ENCODE measurements at regions not wholly inside any gene's neighbourhood (a gene's known extent, or its start where the extent isn't known, plus 50 kb on each side); places are given as distances from the start of the nearest gene placed in this dataset.
"Not testable (repeated sequence)": the region's sequence is repeated elsewhere in the genome, so short reads cannot be mapped to it uniquely, and the experiment has no call there.

- intact Hi-C loops (cut with micrococcal nuclease): no loop called here
Measured at GRCh38 chr2:236917164-236917563, 168.5 kb upstream of the COPS8 start.

DNA sequence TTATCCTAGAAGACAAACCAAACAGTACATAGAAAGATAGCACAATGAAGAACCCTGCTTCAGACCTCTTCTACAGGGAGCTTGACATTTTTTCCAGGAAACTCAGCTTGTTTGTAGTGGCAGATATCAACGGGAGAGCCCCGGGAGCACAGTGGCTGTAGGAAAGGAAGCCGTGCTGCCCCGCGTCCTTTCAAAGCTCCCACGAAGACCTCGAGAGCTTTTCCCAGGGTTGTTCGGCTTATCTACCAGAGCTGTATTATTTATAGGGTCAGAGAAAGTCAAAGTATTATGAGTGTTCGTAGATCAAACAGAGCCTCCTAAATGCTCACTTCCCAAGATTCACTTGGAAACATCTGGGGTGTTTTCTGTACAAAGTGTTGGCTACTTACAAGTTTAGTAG, 167.1 kb upstream of the COPS8 start:
- intact Hi-C loops (cut with micrococcal nuclease): no loop called here

GRCh38 chr2:236919209-236919608, 166.5 kb upstream of the COPS8 start:
- intact Hi-C loops (cut with micrococcal nuclease): no loop called here

DNA sequence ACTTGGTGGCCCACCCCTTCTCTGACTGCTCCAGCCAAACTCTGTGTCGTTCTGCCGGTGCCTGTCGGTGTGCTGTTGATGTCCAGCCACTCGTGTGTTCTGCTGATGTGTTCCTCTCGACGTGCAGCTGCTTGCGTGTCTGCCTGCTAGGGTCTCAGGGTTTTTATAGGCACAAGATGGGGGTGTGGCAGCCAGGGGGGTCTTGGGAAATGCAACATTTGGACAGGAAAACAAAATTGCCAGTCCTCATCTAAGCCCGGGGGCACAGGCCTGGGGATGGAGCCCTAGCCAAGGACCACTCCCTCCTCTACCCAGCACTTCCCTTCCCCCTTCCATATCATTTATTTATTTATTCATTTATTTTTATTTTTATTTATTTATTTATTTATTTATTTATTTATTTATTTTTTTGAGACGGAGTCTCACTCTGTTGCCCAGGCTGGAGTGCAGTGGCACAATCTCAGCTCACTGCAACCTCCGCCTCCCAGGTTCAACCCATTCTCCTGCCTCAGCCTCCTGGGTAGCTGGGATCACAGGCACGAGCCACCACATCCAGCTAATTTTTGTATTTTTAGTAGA, 165.8 kb upstream of the COPS8 start:
- intact Hi-C loops (cut with micrococcal nuclease): not testable (repeated sequence)

GRCh38 chr2:236922061-236922460, 163.6 kb upstream of the COPS8 start:
- intact Hi-C loops (cut with micrococcal nuclease): no loop called here

GRCh38 chr2:236928380-236929037, 157.2 kb upstream of the COPS8 start:
- intact Hi-C loops (cut with micrococcal nuclease): no loop called here

- intact Hi-C loops (cut with micrococcal nuclease): no loop called here
Measured at GRCh38 chr2:236932831-236933361, 152.8 kb upstream of the COPS8 start.

- intact Hi-C loops (cut with micrococcal nuclease): no loop called here
Measured at GRCh38 chr2:236934166-236934565, 151.5 kb upstream of the COPS8 start.

DNA sequence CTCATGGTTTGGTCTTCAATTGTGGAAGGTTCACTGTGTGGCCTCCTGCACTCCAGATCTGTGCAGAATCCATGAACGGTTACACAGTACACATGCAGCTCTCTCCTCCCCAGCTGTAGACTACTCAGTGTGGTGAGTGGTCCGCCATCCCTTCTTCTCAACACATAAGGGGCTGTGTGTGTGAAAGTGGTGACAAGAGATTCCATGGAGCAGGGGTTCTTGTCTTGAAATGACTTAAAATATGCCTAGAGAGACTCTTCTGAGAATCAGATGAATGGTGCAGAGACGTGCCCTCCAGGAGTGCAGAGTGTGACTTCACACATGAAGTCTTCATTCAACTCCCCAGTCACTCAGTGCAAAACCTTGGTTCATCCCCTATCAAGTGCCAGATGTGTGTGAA, 151.0 kb upstream of the COPS8 start:
- intact Hi-C loops (cut with micrococcal nuclease): no loop called here

- intact Hi-C loops (cut with micrococcal nuclease): no loop called here
Measured at GRCh38 chr2:236935083-236935482, 150.6 kb upstream of the COPS8 start.

- intact Hi-C loops (cut with micrococcal nuclease): no loop called here
Measured at GRCh38 chr2:236935631-236936445, 149.9 kb upstream of the COPS8 start.

DNA sequence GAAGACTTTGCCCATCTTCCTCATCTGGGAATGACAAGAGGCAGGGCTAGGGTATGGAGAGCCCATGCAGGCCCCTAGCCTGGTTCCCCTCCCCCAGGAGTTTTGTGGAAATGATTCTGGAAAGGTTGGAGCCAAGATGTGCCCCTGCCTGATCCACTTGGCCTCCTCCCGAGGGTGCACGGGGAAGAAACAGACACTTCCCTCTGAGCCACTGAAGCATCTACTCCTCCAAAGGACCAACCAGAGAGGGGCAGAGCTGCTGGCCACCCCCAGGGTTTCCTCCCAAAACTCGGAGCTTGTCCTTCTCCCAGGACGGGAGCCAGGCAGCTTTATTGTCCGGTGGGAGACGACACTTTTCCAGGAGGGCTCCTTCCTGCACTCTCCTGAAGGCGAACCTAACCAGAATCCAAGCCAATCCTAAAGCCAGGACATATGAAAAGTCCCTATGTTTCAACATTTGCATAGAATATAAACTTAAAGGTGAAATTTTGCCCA, 149.2 kb upstream of the COPS8 start:
- intact Hi-C loops (cut with micrococcal nuclease): no loop called here

DNA sequence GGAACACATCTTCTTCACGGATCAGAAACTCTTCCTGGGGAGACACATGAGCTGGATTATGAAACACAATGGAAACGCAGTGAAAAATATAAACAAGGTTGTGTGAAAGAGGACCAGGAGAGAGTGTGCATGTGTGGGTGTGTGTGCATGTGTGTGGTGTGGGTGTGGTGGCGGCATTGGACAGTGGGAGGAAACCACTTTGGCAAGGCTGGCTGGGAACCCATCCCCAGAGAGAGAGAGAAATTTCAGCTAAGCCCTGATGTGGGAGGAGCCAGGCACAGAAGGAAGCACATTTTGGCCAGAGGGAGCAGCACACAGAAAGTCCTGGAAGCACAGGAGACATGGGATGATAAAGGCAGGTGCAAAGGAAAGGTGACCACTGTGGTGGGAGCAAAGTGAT, 147.6 kb upstream of the COPS8 start:
- intact Hi-C loops (cut with micrococcal nuclease): no loop called here

GRCh38 chr2:236939271-236939670, 146.4 kb upstream of the COPS8 start:
- intact Hi-C loops (cut with micrococcal nuclease): no loop called here

DNA sequence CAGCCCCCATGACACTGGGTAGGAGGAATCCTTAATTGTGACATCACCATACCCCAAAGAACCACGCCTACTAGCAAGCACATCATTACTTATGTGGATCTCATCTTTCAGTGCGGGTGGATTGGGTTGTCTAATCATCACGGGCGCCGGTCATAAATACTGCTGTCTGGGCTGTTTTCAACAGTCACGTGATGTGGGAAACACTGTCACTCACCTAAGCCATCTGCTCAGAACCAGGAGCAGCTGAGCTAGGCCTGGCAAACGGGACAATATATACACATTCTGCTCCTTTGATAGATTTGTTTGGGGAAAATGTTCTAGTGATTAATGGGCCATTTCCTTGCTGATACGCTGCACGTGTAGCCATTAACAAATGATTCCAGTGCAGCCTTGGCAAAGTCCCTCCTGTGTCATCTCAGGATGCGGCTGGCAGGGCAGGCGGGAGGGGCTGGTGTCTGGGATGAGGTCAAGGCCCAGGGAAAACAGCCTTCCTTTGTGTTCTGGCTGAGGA, 145.9 kb upstream of the COPS8 start:
- intact Hi-C loops (cut with micrococcal nuclease): no loop called here

GRCh38 chr2:236940497-236940896, 145.2 kb upstream of the COPS8 start:
- intact Hi-C loops (cut with micrococcal nuclease): no loop called here

DNA sequence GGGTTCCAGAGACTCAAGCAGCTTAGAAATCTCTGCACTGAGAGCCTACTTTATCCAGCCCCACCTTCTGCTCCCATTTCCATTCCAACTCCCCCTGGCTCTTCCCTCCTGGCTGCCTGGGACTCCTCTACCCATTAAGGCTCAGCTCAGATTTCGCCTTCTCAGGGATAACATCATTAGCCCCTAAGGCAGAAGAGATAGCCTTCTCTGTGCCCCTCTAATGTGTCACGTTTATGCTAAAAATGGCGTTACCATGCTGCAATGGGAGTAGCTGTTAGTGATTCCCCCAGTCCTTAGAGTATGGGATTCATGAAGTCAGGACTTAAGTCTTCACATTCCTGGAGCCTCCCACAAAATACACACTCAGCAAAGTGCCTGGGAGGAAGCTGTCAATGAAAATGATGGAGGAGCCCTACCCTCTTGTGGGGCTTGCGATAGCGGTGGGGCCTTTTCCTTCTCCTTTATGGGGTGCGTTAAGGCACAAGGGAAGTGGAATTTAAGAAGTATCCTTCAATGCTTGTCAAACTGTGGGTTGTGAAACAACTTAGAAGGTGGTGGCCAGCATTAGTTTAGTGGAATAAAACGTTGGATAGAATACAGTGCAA, 144.7 kb upstream of the COPS8 start:
- intact Hi-C loops (cut with micrococcal nuclease): no loop called here

- intact Hi-C loops (cut with micrococcal nuclease): no loop called here
Measured at GRCh38 chr2:236941551-236941950, 144.1 kb upstream of the COPS8 start.

DNA sequence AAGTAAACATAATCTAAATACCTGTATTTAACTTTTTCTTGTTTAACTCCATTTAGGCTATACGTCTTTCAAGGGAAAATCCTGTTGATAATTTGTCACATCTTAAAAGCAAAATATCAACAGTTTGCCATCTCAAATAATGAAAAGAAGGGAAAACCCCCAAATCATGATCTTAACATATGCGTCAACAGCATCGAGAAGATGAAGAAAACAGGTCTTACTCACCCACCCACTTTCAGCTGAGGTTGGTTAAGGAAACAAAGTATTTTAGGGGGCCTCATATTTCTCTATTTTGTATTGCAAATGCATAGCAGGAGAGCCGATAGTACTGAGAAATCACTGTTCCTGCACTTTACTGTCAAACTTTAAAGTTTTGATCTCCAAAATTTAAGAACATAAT, 143.1 kb upstream of the COPS8 start:
- intact Hi-C loops (cut with micrococcal nuclease): no loop called here

- intact Hi-C loops (cut with micrococcal nuclease): no loop called here
Measured at GRCh38 chr2:236943068-236943467, 142.6 kb upstream of the COPS8 start.

DNA sequence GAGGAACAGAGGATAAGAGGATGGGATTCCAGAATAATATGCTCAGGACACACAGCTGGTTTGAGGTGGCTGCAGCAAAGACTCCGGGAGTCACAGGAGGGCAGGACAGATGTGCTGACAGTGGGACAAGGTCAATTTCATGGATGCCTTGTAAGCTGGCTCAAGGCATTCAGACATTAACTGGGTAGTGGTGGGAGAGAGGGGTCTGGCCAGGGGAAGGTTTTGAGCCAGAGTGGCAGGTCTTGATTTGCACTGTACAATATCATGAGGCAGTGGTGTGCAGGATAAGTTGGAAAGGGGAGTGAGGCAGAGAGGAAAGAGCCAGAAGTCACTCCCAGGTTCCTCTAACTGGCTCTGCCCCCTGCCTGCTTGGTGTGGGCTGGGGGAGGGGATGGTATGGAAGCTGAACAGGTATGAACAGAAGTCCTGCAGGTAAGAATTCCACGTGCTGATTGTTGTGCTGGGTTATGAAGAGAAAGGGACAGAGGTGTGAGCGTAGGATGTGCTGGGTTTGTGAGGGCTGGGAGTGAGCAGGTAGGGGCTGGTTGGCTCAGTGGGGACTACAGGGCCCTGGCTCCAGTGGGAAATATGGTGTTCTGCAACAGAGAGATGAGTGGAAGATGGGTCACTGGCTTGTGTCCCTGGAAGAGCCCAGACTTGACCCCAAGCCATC, 141.7 kb upstream of the COPS8 start:
- intact Hi-C loops (cut with micrococcal nuclease): no loop called here
